ENCODE measurements at regions not wholly inside any gene's neighbourhood (a gene's known extent, or its start where the extent isn't known, plus 50 kb on each side); places are given as distances from the start of the nearest gene placed in this dataset.
"Not testable (repeated sequence)": the region's sequence is repeated elsewhere in the genome, so short reads cannot be mapped to it uniquely, and the experiment has no call there.

GRCh38 chr3:6739288-6739687 lies 121.6 kb upstream of the GRM7 start:
- no peak for DNase-seq

- no peak for DNase-seq
Observed at GRCh38 chr3:6743067-6743720, 117.7 kb upstream of the GRM7 start.

DNA sequence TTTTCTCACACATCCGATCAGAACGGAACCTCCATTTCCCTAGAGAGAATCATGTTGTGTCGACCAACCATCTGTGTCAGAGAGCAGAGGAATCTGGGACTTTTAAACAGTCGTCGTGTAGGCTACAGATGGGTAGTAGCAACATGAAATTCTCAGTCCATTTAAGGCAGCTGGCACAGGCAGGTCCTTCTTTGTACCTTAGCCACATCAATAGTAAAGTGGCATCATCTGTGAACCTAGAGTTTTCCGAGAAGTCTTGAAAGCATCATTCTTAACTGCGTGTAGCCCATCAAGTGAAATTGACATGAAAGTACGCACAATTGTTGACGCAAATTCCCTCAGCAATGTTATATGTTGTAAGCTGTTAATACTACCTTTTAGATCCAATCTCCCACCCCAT lies 114.5 kb upstream of the GRM7 start:
- DNase-seq = no peak

DNA sequence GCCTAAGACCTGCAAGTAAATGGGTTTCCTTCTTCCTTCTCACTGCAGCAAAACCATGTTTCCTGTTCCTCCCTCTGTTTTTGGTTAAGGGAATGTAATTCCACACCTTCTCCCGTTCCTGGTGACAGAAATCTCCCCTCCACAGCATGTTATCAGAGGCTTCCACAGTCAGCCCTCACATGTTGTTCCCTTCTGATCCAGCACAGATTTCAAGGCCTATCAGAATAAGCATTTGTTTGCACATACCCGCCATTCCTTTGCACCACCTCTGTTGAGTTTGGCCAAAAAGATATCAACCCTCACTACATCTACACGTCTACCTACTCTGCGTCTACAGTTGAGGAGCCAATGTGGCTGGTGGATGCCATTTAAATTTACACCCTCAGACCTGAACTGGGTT lies 113.9 kb upstream of the GRM7 start:
- DNase-seq = no peak

DNA sequence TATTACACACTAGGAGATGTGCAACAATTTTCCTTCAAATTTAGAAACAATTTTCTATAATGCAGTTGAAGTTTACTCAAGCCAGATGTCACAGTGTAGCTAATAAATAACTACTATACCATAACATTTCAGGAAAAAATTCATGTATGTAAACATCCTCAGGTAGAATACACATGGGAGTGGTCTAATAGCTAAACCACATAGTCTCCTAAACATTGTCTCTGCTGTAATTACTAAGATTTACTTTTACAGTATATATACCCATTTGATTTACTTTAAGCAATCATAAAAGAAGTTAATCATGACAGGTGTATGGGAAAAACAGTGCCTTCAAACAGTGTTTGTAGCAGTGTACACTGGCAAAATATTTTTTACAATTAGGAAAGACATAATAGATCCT lies 110.1 kb upstream of the GRM7 start:
- DNase-seq = no peak

- no peak for DNase-seq
Observed at GRCh38 chr3:6753536-6753935, 107.4 kb upstream of the GRM7 start.

DNA sequence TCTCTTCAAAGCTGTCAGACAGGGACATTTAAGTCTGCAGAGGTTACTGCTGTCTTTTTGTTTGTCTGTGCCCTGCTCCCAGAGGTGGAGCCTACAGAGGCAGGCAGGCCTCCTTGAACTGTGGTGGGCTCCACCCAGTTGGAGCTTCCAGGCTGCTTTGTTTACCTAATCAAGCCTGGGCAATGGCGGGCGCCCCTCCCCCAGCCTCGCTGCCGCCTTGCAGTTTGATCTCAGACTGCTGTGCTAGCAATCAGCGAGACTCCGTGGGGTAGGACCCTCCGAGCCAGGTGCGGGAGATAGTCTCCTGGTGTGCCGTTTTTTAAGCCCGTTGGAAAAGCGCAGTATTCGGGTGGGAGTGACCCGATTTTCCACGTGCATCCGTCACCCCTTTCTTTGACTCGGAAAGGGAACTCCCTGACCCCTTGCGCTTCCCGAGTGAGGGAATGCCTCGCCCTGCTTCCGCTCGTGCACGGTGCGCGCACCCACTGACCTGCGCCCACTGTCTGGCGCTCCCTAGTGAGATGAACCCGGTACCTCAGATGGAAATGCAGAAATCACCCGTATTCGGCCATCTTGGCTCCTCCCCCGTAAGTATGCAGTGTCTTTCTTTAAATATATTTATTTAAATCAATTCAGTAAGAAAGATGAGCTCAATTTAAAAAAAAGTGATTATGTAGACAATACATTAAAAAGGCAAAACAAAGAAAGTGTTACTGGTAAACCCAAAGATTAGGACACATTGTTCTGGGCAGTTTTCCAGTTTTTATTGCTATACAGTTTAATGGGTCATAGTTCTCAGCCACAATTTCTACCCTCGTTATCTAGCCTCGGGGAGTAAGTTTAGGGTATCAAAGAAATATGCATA lies 91.2 kb upstream of the GRM7 start:
- not testable (repeated sequence) for DNase-seq

DNA sequence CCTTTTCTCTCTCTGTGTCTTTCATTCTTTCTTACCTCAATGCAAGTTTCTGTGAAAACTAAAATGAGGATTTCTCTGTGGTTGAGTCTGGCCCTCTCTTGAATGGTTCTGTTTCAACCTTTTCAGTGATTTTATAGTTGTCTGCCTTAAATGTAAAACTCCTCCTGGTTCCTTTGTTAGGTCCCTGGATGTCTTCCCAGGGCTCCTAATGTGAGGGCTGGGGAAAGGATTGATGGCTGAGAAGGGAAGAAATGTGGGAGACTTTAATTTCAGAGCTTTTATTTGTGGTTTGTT lies 90.6 kb upstream of the GRM7 start:
- no peak for DNase-seq

DNA sequence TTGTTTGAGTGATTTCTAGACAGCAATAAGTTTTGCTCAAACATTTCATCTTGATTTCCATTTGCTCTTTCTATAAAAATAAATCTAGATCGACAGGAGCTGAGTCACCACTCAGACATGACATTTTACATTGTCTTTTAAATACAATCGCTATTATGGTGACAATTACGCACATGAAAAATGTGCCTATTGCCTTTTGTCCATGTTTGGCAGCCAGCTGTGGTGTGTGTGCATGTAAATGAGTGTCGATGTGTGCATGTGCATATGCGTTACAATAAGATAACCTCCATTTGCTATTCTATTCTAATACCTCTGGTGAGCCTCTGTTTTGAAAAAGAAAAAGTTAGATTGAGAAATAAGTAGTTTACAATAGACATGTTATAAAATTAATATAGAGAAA lies 89.7 kb upstream of the GRM7 start:
- DNase-seq = no peak

GRCh38 chr3:6779140-6779539 lies 81.8 kb upstream of the GRM7 start:
- DNase-seq = no peak

DNA sequence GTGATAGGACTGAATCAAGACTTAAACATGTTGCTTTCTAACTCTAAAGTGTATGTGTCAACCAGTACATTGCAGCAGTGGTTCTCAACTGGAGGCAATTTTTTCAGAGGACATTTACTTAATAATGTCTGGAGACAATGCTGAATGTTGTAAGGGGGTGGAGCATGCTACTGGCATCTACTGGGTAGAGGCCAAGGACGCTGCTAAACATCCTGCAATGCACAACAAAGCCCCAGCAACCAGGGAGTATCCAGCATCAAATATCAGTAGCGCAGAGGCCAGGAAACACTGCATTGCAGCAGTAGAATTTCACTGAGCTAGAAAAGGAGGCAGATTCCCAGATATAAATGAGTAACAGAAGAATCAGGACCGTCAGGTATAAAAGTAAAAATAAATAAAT lies 79.8 kb upstream of the GRM7 start:
- DNase-seq = no peak

- DNase-seq = no peak
Observed at GRCh38 chr3:6785726-6786125, 75.2 kb upstream of the GRM7 start.

GRCh38 chr3:6791161-6791560 lies 69.8 kb upstream of the GRM7 start:
- no peak for DNase-seq

DNA sequence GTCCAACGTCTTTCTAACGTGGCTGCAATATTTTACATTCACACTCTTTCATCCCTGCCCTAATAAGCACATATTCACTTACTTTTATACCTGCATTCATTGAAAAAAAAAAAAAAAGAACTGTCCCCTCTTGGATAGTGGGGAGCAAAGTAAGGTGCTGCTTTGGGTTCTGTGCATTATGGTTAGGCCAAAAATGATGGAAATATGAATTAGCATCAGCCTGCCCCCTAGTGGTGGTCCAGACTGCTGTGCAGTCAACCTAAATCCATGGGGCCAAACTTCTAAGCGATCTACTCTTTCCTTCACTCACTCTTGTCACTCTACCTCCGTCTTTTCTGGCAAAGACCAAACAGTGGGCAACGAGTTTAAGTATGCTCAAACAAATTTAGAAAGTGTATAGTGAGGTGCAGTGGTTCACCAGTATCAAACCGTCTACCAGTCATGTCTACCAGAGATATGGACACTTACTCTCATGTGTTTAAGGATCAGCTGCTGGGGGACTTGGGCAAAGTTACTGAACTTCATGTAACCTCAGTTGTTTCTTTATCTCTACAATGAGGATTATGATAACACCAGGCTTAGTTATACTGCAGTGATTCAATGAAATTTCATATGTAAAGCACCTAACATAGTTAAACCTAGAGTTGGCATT lies 61.5 kb upstream of the GRM7 start:
- no peak for DNase-seq

DNA sequence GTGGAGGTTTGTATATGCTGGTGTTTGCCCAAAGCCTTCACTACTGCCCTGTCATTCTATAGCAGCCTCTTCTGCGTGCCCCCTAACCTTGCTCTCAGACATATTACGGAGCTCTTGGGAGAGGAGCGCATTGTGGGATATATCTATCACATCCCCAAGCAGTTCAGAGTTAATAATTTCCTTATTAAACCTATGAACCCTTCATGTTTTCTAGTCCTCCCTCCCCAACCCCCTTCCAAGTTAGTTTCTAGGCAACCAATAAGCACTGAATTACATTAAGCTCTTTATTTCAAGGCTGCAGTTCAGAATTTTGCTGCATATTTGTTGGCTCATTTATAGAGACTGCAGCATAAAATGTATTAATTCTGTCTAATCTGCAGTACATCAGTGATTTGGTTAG lies 57.3 kb upstream of the GRM7 start:
- DNase-seq = no peak

DNA sequence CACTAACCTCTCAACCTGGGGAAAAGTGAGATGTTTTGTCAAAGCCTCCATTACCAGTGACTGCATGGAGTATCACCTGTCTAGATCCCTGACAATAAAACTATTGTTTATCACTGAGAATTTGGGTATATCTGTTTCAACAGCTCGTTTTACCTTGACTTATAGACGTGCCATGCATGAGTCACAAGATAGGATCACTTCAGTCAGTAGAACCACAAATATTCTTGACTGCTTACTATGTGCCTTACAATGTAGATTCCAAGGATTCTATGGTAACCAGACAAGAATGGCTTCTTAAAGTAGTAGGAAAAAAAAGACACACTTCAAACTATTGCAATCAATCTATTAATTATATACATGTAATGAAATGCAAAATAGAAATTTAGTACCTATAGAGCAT lies 55.7 kb upstream of the GRM7 start:
- no peak for DNase-seq

DNA sequence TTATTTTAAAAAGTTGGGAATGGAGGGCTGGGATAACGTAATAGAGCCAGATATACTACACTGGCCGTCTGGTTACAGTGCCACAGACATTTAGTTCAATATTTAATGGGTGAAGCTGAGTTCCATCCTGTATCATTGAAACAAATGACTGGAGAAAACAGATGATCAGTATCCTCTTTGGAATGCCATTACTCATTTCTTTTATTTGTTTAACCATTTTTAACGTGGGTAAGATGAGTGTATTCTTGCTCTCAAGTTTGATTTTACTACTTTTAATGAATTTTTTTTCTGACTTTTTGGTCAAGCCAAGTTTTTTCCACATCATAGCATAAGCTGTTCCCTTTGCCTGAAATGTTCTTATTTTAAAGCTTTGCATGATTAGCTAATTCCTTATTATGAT lies 53.9 kb upstream of the GRM7 start:
- DNase-seq = no peak

DNA sequence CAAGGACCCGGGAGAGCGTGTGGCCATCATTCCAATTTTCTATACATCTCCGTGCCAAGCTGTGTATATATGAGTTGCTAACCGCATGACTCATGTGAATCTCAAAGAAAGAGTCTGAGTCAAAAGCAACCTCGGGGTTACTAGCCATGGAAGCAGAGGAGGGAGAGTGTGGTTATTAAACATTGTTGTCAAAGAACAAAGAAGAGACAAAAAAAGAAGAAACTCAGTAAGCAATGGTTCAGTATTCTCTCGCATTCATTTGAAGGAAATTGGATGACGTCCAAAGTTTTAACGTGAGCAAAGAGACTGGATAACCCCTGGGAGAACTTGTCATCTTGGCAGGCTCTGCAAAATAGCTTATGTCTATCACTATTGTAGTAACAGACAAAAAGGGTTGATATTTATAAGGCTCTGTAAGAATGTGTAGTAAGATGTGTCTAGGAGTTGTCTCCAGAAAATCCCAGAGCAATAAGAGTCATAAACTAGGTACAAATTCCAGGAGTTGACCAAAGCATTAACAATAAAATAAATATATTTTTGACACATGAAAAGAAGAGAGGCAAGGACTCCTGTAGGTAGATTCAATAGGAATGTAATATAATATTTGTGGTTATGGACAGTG lies 52.8 kb upstream of the GRM7 start:
- no peak for DNase-seq

GRCh38 chr3:6809349-6809748 lies 51.6 kb upstream of the GRM7 start:
- no peak for DNase-seq
